Stomach smooth muscle (tissue), 2 donors: ENCODE measurements at regions not wholly inside any gene's neighbourhood (a gene's known extent, or its start where the extent isn't known, plus 50 kb on each side); places are given as distances from the start of the nearest gene placed in this dataset.
"Not testable (repeated sequence)": the region's sequence is repeated elsewhere in the genome, so short reads cannot be mapped to it uniquely, and the experiment has no call there.

ENCODE experiments used
- H3K27ac ChIP-seq: one replicate; pipeline ENCODE4 v1.7.0; 2013; ENCODE audit warnings: mild to moderate bottlenecking, low read length, inconsistent platforms
- H3K27me3 ChIP-seq, 2 donors: one replicate each; pipeline ENCODE4 v1.7.0; 2013; ENCODE audit warnings: low read length in 2 of 2; ENCODE audit not compliant: insufficient read depth in 2 of 2, control insufficient read depth in 1 of 2
- H3K36me3 ChIP-seq, 2 donors: one replicate each; pipeline ENCODE4 v1.7.0; 2013; ENCODE audit warnings: low read length in 2 of 2; ENCODE audit not compliant: control insufficient read depth in 2 of 2, insufficient read depth in 2 of 2
- H3K4me1 ChIP-seq: one replicate; pipeline ENCODE4 v1.7.0; 2013; ENCODE audit warnings: low read length; ENCODE audit not compliant: control insufficient read depth, insufficient read depth
- H3K4me3 ChIP-seq, 2 donors: one replicate each; pipeline ENCODE4 v1.7.0; 2013; ENCODE audit warnings: low read length in 2 of 2
- H3K9ac ChIP-seq, 2 donors: one replicate each; pipeline ENCODE4 v1.7.0; 2013; ENCODE audit warnings: low read length in 2 of 2, mild to moderate bottlenecking in 1 of 2
- H3K9me3 ChIP-seq, 2 donors: one replicate each; pipeline ENCODE4 v1.7.0; 2013; ENCODE audit warnings: low read length in 2 of 2; ENCODE audit not compliant: control insufficient read depth in 2 of 2
- donor health status: healthy.
- donor health status: Pancreatic carcinoma.

DNA sequence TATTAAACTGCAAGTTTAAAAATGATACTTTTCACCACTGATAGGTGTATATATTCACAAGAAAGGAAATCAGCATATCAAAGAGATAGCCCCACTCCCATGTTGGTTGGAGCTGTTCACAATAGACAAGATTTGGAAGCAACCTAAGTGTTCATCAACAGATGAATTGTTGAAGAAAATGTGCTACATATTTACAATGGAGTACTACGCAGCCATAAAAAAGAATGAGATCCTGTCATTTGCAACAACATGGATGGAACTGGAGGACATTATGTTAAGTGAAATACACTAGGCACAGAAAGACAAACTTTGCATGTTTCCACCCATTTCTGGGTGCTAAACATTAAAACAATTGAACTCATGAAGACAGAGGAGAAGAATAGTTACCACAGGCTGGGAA is 278.9 kb upstream of the XYLT1 start:
- Histone ChIP-seq H3K27ac (no peak overlapping the region), H3K27me3 (no peaks in the 10 kb centered on the region), H3K4me1 (peaks cover 10% of the 10 kb centered on the region), H3K9me3 (peaks cover 0 to 4% of the 10 kb centered on the region in 2 donors), H3K9ac (no peak overlapping the region), H3K36me3 (no peaks in the 10 kb centered on the region), H3K4me3 (no peak overlapping the region)

DNA sequence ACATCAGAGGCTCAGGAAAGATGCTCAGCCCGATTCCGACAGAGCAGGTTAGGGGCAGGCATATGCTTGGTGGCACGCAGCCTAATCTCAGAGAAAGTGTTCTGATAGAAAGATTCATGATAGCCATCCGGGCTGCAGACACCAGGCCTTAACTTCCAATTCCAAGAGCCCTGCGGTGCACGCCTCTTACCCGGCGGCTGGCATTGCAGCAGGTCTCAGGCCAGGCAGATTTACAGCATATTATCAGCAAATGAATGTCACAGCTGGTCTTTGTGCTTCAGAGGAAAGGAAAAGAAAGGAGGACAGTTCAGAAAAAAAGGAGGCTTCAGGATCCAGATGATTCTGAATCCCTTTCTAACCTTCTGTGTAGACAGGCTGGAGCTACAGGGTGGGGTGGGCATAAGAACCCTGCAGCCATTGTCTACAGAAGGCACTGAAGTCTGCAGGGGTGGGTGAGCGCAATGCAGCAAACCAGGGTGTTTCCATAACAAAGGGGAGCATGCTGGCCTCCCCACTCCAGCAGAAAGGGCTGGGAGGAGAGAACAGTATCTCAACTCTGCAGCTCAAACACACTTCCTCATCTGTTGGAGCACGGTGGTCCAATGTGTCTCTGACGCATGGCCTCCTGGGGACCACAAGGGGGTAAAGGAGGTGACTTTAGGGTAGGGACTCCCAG is 277.4 kb upstream of the XYLT1 start:
- Histone ChIP-seq H3K27me3 (no peaks in the 10 kb centered on the region), H3K4me1 (peaks cover 13% of the 10 kb centered on the region), H3K9ac (no peak overlapping the region), H3K4me3 (no peak overlapping the region), H3K36me3 (no peaks in the 10 kb centered on the region), H3K27ac (no peak overlapping the region), H3K9me3 (no peaks in the 10 kb centered on the region)

DNA sequence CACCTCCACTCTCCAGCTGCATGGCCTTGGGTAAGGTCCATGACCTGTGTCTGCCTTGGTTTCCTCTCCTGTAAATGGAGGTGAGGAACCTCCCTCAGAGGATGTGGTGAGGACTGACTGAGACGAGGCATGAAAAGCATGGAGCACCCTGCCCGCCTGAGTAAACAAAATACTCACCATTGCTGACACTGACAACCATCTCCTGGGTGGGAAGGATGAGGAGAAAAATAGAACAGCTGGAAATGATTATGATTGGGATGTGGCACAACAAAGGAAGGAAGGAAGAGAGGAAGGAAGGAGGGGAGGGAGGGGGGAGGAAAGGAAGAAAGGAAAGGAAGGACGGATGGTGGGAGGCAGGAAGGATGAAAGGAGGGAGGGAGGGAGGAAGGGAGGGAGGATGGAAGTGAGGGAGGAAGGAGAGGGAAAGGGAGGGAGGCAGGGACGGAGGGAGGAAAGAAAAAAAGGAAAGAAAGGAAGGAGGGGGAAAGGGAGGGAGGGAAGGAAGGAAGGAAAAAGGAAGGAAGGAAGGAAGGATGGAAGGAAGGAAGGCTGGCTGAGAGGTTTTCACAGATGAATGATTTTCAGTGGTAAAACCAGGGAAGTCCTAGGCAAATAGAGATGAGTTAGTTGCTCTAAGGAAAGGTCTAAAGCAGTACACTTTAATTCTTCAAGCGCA is 276.5 kb upstream of the XYLT1 start:
- no peaks in the 10 kb centered on the region for H3K27me3 ChIP-seq
- peaks cover 13% of the 10 kb centered on the region for H3K4me1 ChIP-seq
- H3K9ac ChIP-seq: no peak overlapping the region
- no peaks in the 10 kb centered on the region for H3K36me3 ChIP-seq
- no peaks in the 10 kb centered on the region for H3K9me3 ChIP-seq
- no peak overlapping the region for H3K27ac ChIP-seq
- H3K4me3 ChIP-seq: no peak overlapping the region

DNA sequence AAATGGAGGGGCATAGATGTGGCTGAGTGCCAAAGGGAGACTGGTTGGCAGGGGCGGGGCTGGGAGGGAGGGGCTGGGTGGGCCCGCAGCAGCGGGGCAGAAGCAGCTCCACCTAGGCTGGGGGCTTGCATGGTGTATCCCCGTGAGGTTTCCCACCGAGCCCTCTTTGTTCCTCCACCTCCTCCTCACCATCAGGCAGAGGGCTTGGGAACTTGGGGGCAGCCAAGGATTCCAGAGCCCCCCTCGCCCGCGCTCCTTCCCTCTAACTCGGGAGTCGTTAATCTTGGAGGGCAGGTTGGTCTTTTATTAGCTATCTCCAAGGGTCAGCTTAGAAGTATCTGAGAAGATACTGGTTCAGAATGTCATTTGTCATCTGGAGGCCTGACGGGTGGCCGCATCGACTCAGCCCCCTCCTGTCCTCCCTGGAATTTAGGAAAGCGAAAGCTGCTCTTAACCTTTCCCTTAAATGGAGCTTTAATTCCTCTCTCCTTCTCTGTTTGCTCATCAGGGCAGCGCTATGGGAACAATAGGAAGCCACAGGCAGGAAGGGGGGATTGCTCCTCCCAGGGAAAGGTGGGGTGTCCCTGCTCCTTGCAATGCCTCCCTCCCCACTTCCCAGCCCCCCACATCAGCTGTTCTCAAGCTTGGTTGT is 274.3 kb upstream of the XYLT1 start:
- Histone ChIP-seq H3K9me3 (no peaks in the 10 kb centered on the region), H3K9ac (peak overlapping the region; percentile 78 to 88), H3K4me1 (peaks cover 13% of the 10 kb centered on the region), H3K4me3 (peak overlapping the region; percentile 47 to 67), H3K27me3 (no peaks in the 10 kb centered on the region), H3K36me3 (no peaks in the 10 kb centered on the region), H3K27ac (peak overlapping the region; percentile 82)

DNA sequence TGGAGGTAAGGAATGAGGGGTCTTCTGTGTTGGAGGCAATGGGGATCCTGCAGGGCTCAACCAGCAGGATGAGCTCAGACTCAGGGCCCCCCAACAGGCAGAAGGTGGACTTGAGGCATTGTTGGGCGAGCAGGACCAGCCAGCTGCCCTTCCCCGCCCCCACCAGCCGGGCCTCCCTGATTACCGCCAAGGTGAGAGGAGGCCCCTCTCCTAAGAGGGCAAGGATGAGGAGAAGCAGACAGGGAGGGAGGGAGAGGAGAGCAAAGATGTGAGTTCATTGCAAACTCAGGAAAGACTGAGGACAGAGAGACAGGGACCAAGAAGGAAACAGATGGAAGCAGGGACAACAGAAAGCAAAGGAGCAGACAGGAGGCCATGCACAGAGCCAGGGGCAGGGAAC is 272.8 kb upstream of the XYLT1 start:
- H3K9me3 ChIP-seq: no peaks in the 10 kb centered on the region
- H3K4me3 ChIP-seq: no peak overlapping the region
- peaks cover 13% of the 10 kb centered on the region for H3K4me1 ChIP-seq
- no peaks in the 10 kb centered on the region for H3K36me3 ChIP-seq
- H3K27me3 ChIP-seq: no peaks in the 10 kb centered on the region
- no peak overlapping the region for H3K9ac ChIP-seq
- peak overlapping the region; percentile 82 for H3K27ac ChIP-seq

DNA sequence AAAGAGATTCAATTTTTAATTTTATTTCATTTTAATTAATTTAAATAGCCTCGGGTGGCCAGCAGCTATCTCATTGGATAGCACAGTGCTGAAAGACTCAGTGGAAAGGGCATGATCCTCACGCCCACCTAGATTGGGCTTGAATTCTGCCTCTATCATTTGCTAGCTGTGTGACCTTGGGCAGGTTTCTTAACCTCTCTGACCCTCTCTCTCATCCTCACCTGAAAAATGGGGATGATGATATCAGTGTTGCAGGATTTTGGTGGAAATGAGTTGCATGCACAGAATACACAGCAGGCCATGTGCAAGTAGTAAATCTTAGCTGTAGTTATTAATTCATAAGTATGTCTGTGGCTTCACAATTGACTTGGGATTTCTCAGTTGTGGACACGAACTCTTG is 272.4 kb upstream of the XYLT1 start:
- Histone ChIP-seq H3K4me3 (no peak overlapping the region), H3K27me3 (no peaks in the 10 kb centered on the region), H3K36me3 (no peaks in the 10 kb centered on the region), H3K9me3 (no peaks in the 10 kb centered on the region), H3K9ac (no peak overlapping the region), H3K4me1 (peaks cover 13% of the 10 kb centered on the region), H3K27ac (no peak overlapping the region)

DNA sequence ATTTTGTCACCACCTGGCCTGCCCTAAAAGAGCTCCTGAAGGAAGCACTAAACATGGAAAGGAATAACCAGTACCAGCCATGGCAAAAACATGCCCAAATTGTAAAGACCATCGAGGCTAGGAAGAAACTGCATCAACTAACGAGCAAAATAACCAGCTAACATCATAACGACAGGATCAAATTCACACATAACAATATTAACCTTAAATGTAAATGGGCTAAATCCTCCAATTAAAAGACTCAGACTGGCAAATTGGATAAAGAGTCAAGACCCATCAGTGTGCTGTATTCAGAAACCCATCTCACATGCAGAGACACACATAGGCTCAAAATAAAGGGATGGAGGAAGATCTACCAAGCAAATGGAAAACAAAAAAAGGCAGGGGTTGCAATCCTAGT is 264.3 kb upstream of the XYLT1 start:
- H3K36me3 ChIP-seq, H3K27ac ChIP-seq, H3K4me1 ChIP-seq, H3K9ac ChIP-seq, H3K4me3 ChIP-seq, H3K9me3 ChIP-seq, H3K27me3 ChIP-seq: not testable (repeated sequence)

DNA sequence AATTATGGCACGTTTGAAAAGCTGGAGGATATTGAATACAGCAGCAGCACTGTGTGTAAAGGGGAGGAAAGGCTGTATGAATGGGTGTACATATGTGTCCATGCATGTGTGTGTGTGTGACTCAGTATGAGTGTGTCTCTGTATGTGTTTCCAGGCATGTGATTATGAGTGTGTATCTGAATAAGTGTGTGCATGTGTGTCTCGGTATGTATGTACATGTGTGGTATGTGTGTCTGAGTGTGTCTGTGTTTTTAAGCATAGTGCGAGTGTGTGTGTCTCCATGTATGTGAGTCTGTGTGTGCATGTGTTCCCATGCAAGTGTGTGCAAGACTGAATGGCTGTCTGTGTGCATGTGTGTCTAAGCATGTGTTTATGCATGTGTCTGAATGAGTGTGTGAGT is 259.1 kb upstream of the XYLT1 start:
- no peaks in the 10 kb centered on the region for H3K9me3 ChIP-seq

DNA sequence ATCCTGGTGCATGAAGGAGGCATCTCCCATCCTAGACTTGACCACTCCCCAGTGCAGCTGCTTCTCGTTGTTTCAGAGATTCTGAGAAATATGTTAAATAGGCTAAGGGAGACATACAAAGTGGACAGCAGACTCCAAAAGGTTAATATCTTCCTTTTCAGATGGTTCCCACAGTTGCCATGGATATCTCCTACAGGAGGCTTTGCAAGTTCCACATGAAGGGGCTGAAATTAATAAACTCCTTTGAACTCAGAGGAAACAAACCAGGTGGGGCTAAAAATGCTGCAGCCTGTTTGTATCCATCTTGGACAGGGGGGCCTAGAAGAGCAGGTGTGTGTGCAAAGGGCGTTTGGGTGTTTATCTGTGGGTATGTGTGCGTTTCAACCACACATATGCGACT is 257.4 kb upstream of the XYLT1 start:
- Histone ChIP-seq H3K36me3 (no peaks in the 10 kb centered on the region), H3K27ac (no peak overlapping the region), H3K4me3 (no peak overlapping the region), H3K9me3 (no peaks in the 10 kb centered on the region), H3K4me1 (peaks cover 5% of the 10 kb centered on the region), H3K27me3 (no peaks in the 10 kb centered on the region), H3K9ac (no peak overlapping the region)

More for the DNA sequence above, 259.1 kb upstream of the XYLT1 start:
- no peaks in the 10 kb centered on the region for H3K4me1 ChIP-seq
- H3K4me3 ChIP-seq: no peak overlapping the region
- H3K36me3 ChIP-seq: no peaks in the 10 kb centered on the region
- no peak overlapping the region for H3K9ac ChIP-seq
- H3K27ac ChIP-seq: no peak overlapping the region
- no peaks in the 10 kb centered on the region for H3K27me3 ChIP-seq

DNA sequence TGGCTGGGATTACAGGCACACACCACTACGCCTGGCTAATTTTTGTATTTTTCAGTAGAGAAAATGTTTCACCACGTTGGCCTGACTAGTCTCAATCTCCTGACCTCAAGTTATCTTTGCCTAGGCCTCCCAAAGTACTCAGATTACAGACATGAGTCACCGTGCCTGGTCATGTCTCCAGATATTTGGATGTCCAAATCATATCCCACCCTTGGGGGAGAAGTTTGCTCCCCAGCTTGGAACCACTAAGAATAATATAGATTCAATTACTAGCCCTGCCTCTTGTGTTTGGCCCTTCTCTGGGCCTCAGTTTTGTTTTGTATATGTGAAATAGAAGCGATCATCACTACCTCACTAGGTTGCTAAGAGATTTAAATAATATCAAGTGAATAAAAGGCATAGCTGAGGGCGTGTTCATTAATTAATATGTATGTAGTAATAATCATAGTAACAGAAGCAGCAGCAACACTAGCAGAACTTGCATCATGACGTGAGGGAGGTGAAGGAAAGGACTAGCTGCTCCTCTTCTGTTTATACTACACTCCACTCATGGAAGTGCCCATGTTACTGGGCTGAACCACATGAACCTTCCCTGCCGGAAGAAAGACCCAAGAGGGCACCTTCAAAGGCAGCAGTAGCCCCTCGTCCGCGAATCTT is 253.6 kb upstream of the XYLT1 start:
- no peaks in the 10 kb centered on the region for H3K9me3 ChIP-seq
- H3K27ac ChIP-seq: no peak overlapping the region
- peaks cover 5% of the 10 kb centered on the region for H3K4me1 ChIP-seq
- no peaks in the 10 kb centered on the region for H3K36me3 ChIP-seq
- H3K4me3 ChIP-seq: no peak overlapping the region
- H3K27me3 ChIP-seq: no peaks in the 10 kb centered on the region
- H3K9ac ChIP-seq: no peak overlapping the region
